Ishikawa (cell line): ENCODE measurements at regions not wholly inside any gene's neighbourhood (a gene's known extent, or its start where the extent isn't known, plus 50 kb on each side); places are given as distances from the start of the nearest gene placed in this dataset.

Experiments used
- CEBPB ChIP-seq: IDR thresholded peaks from 2 replicates; pipeline ENCODE4 v1.6.1; 2012
- CREB1 ChIP-seq: IDR thresholded peaks from 2 replicates; pipeline ENCODE4 v1.6.1; 2012; ENCODE audit warnings: low read depth
- EGR1 ChIP-seq: IDR thresholded peaks from 2 replicates; pipeline ENCODE4 v1.6.1; 2012
- EP300 ChIP-seq: IDR thresholded peaks from 2 replicates; pipeline ENCODE4 v1.6.1; 2012; ENCODE audit warnings: borderline replicate concordance
- FOXM1 ChIP-seq: IDR thresholded peaks from 2 replicates; pipeline ENCODE4 v1.6.1; 2012; ENCODE audit warnings: low read depth, borderline replicate concordance
- MAX ChIP-seq: IDR thresholded peaks from 2 replicates; pipeline ENCODE4 v1.6.1; 2012
- NFIC ChIP-seq: IDR thresholded peaks from 2 replicates; pipeline ENCODE4 v1.6.1; 2012
- RAD21 ChIP-seq: IDR thresholded peaks from 2 replicates; pipeline ENCODE4 v1.6.1; 2012; ENCODE audit warnings: low read depth
- REST ChIP-seq: IDR thresholded peaks from 2 replicates; pipeline ENCODE4 v1.6.1; 2012; ENCODE audit warnings: low read depth, mild to moderate bottlenecking
- TAF1 ChIP-seq: IDR thresholded peaks from 2 replicates; pipeline ENCODE4 v1.6.1; 2012; ENCODE audit warnings: low read depth, mild to moderate bottlenecking
- TCF12 ChIP-seq: IDR thresholded peaks from 2 replicates; pipeline ENCODE4 v1.6.1; 2012; ENCODE audit warnings: low read depth
- TEAD4 ChIP-seq: IDR thresholded peaks from 2 replicates; pipeline ENCODE4 v1.6.1; 2012
- USF1 ChIP-seq: IDR thresholded peaks from 2 replicates; pipeline ENCODE4 v1.6.1; 2012
- YY1 ChIP-seq: IDR thresholded peaks from 2 replicates; pipeline ENCODE4 v1.6.1; 2012; ENCODE audit warnings: low read depth
- ZBTB7A ChIP-seq: IDR thresholded peaks from 2 replicates; pipeline ENCODE4 v1.6.1; 2012; ENCODE audit warnings: low read depth

- no peak for TF ChIP-seq USF1
Measured at GRCh38 chr20:39745380-39745779, 783.2 kb downstream of the DHX35 start.

GRCh38 chr20:39738651-39739050, 776.5 kb downstream of the DHX35 start:
- TF ChIP-seq USF1 (no peak), FOXM1 (no peak), TEAD4 (no peak), RAD21 (no peak), MAX (no peak), CREB1 (no peak), NFIC (no peak), ZBTB7A (no peak), YY1 (no peak), EP300 (no peak), EGR1 (no peak), CEBPB (no peak), TCF12 (no peak), REST (no peak), TAF1 (no peak)

DNA sequence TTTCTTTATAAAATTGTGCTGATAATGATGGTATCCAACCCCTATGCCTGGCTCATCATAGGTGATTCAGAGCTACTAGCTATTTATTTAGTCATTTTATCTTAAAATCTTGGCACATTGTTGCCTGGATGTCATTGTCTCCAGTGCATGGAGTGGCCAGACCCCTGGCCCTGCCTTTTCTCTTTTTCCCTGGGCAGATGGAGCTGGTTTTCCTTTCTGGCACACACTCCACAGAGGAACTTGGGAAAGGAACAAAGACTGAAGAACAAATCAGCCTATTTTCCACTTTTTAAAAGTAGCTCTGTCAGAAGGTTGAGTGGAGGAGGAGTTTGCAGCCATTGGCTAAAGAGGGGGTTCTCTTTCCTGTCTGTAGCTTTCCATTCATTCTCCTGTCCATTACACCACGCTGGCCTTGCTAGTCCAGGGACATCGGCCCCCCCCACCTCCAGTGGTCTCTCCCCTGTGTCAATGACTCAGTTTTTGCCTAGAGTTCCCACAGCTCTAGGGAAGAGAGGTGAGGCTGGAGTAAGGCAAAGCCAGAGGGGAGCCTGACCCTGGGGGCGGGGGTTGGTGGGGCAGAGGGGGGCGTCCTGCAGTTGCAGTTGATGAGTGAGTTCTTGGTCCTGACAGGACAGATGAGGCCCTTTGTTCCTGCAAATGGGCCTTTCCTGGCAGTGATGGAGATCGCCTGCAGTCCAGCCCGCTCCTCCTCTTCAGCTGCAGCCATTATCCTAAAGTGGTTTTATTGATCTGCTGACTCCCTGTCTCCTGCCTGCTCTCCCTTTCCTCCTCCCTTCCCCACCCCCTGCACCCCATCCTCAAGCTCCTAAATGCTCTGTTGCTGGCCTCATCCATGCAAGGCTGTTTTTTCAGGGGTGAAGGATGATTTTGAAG, 774.5 kb downstream of the DHX35 start:
- TF ChIP-seq REST = no peak
- TF ChIP-seq TAF1 = no peak
- no peak for TF ChIP-seq TEAD4
- TF ChIP-seq YY1 = no peak
- no peak for TF ChIP-seq TCF12
- TF ChIP-seq RAD21 = no peak
- TF ChIP-seq EGR1 = no peak
- no peak for TF ChIP-seq ZBTB7A
- TF ChIP-seq EP300 = no peak
- TF ChIP-seq CEBPB = no peak
- TF ChIP-seq FOXM1 = no peak
- no peak for TF ChIP-seq USF1
- no peak for TF ChIP-seq NFIC
- TF ChIP-seq CREB1 = no peak

DNA sequence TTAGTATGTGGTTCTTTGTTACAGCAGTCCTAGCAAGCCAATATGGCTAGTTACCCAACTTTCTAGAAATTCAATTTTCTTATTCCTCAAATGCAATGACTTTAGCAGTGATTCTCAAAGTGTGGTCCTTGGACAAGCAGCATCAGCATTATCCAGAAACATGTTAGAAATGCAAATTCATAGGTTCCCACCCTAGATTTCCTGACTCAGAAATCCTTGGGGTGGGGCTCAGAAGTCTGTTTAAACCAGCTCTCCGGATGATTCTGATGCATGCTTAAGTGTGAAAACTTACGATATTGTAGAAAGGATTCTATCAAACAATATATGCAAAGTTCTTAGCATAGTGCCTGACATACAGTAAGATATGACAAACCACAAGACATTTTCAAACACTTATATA, 757.1 kb downstream of the DHX35 start:
- TF ChIP-seq CEBPB = no peak
- no peak for TF ChIP-seq RAD21
- no peak for TF ChIP-seq MAX
- TF ChIP-seq EGR1 = no peak

DNA sequence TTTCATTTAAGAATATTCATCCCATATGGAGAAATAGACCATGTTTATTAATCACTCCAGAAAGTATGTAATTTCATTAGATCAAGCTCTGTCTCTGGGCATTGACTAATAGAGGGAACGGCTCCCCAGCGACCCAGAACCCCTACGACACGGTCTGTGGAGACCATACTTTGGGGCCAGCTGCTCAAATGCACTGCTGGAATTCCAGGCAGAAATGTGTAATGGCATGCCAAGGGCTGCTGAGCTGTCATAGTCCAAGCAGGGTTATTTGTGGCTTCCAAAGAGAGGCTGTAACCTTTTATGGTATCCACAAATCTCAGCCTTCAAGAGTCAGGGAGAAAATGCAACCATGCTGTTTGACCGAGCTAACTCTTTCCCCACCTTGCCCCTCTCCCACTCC, 755.8 kb downstream of the DHX35 start:
- TF ChIP-seq TCF12 = no peak
- TF ChIP-seq CEBPB = no peak
- TF ChIP-seq RAD21 = no peak
- TF ChIP-seq MAX = no peak
- TF ChIP-seq EP300 = no peak
- no peak for TF ChIP-seq REST
